ENCODE measurements at regions not wholly inside any gene's neighbourhood (a gene's known extent, or its start where the extent isn't known, plus 50 kb on each side); places are given as distances from the start of the nearest gene placed in this dataset.

DNA sequence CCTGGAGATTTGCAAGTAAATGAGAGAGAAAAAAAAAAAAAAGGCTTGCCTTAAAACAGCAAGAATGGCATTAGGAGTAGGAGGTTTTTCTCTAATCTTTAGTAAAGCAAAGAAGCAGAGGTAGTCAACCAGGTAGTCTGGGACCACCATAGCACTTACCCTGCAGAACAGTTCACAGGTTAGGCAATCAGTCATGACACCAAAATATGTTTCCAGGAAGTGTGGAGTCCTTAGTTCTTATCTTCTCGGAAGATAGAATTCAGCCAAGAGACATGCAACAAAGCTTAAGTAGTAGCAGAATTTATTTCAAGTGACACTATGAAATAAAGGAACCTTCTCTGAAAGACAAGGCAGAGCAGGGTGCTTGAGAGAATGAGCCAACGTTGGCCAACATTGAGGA is 295.8 kb downstream of the IPO8 start:
- POLR2A ChIA-PET: no interaction called here

DNA sequence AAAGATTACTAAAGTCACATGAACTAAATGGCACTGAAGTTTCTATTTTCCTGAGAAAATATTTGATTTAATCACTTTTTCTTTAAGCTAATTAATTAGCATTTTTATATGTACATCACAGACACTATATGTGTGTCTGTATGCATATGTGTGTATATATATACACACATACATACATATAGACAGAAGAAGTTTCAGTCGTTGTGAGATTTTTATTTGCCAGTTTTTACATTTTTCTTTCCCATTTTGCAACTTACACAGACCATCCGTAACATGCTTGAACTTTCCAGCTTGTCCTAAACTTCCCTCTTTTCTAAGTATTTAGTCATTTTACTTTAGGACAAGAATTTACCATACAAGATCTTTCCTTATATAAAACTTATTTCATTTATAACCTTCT is 299.1 kb downstream of the IPO8 start:
- Histone ChIP-seq H3K9me3 (ENCODE audit: control insufficient read depth, insufficient read depth, low read depth, low read length) (no peaks in the 10 kb centered on the region), H3K36me3 (ENCODE audit: control insufficient read depth in 2 of 2, insufficient read depth in 1 of 2, low read length in 2 of 2) (no peaks in the 10 kb centered on the region), H3K4me3 (ENCODE audit: low read depth, low read length) (no peak overlapping the region), H3K4me1 (ENCODE audit: control insufficient read depth, insufficient read depth, low read length) (no peaks in the 10 kb centered on the region), H3K27ac (ENCODE audit: extremely low read depth, low read depth, low read length) (no peak overlapping the region)
- ChIA-PET CTCF (no interaction called here), POLR2A (no interaction called here)
- TF ChIP-seq ZNF335 (tag by site-specific recombination; conservative IDR thresholded peaks at IDR 0.05) (no peak), ZBTB17 (tag by site-specific recombination; IDR thresholded peaks at IDR 0.05) (no peak), TRIM28 (IDR thresholded peaks at IDR 0.05; ENCODE audit: borderline replicate concordance, low read length) (peak; percentile 42; the same call in 1 of the 2 replicates), ZNF830 (tag by site-specific recombination; IDR thresholded peaks at IDR 0.05; ENCODE audit: low read depth) (no peak), REPIN1 (tag by site-specific recombination; IDR thresholded peaks at IDR 0.05; ENCODE audit: low read depth) (no peak), SETDB1 (IDR thresholded peaks at IDR 0.05; ENCODE audit: insufficient read length, low read length) (peak; percentile 92)

More for the DNA sequence above, 295.8 kb downstream of the IPO8 start:
- TF ChIP-seq, protein P1, sequence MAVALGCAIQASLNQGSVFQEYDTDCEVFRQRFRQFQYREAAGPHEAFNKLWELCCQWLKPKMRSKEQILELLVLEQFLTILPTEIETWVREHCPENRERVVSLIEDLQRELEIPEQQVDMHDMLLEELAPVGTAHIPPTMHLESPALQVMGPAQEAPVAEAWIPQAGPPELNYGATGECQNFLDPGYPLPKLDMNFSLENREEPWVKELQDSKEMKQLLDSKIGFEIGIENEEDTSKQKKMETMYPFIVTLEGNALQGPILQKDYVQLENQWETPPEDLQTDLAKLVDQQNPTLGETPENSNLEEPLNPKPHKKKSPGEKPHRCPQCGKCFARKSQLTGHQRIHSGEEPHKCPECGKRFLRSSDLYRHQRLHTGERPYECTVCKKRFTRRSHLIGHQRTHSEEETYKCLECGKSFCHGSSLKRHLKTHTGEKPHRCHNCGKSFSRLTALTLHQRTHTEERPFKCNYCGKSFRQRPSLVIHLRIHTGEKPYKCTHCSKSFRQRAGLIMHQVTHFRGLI (tag by site-specific recombination; IDR thresholded peaks at IDR 0.05): no peak
- TF ChIP-seq ZNF132 (tag by site-specific recombination; IDR thresholded peaks at IDR 0.05; ENCODE audit: borderline replicate concordance) (no peak), KLF16 (tag by site-specific recombination; IDR thresholded peaks at IDR 0.05) (no peak), ZNF221 (tag by site-specific recombination; IDR thresholded peaks at IDR 0.05; ENCODE audit: borderline replicate concordance) (no peak), ZNF830 (tag by site-specific recombination; IDR thresholded peaks at IDR 0.05; ENCODE audit: low read depth) (no peak), ZNF146 (tag by site-specific recombination; IDR thresholded peaks at IDR 0.05) (no peak)
- H3K9me3 ChIP-seq (ENCODE audit: control insufficient read depth, insufficient read depth, low read depth, low read length): no peaks in the 10 kb centered on the region
- no peaks in the 10 kb centered on the region for H3K36me3 ChIP-seq (ENCODE audit: control insufficient read depth in 2 of 2, insufficient read depth in 1 of 2, low read length in 2 of 2)
- H3K27ac ChIP-seq (ENCODE audit: extremely low read depth, low read depth, low read length): no peak overlapping the region
- H3K4me1 ChIP-seq (ENCODE audit: control insufficient read depth, insufficient read depth, low read length): no peaks in the 10 kb centered on the region
- CTCF ChIA-PET: no interaction called here
- no peak overlapping the region for H3K4me3 ChIP-seq (ENCODE audit: low read depth, low read length)

DNA sequence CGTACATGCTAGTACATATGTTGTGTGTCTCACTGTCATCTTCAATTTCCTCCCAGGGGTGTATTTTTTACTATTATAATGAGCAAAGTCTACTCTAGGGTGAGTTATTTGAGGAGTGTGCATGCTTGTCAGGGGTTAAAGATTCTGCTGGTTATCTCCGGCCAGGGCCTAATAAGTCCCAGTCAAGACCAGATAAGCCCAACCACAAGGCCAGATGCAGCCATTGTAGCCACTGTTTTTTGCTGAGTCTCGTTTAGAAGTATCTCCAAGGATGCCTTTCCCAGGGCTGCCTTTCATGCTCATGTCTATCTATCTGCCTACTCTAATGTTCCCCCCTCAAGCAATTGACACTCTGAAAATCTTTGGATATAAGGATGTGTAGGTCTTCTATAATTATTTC is 300.5 kb downstream of the IPO8 start:
- ChIA-PET POLR2A (no interaction called here), CTCF (interaction anchor here (0.6 kb wide), 1 partner anchor 412 kb away, joined by 3 read pairs; no protein-coding TSS in a partner anchor)
- Histone ChIP-seq H3K9me3 (ENCODE audit: control insufficient read depth, insufficient read depth, low read depth, low read length) (no peaks in the 10 kb centered on the region), H3K4me3 (ENCODE audit: low read depth, low read length) (no peak overlapping the region), H3K27ac (ENCODE audit: extremely low read depth, low read depth, low read length) (no peak overlapping the region), H3K4me1 (ENCODE audit: control insufficient read depth, insufficient read depth, low read length) (no peaks in the 10 kb centered on the region), H3K36me3 (ENCODE audit: control insufficient read depth in 2 of 2, insufficient read depth in 1 of 2, low read length in 2 of 2) (no peaks in the 10 kb centered on the region)
- no peak for TF ChIP-seq SP7 (tag by site-specific recombination; IDR thresholded peaks at IDR 0.05)
- no peak for TF ChIP-seq ZNF776 (tag by site-specific recombination; IDR thresholded peaks at IDR 0.05; ENCODE audit: borderline replicate concordance)
- TF ChIP-seq, protein P2, sequence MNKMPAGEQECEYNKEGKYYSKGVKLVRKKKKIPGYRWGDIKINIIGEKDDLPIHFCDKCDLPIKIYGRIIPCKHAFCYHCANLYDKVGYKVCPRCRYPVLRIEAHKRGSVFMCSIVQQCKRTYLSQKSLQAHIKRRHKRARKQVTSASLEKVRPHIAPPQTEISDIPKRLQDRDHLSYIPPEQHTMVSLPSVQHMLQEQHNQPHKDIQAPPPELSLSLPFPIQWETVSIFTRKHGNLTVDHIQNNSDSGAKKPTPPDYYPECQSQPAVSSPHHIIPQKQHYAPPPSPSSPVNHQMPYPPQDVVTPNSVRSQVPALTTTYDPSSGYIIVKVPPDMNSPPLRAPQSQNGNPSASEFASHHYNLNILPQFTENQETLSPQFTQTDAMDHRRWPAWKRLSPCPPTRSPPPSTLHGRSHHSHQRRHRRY (tag by site-specific recombination; IDR thresholded peaks at IDR 0.05): no peak
- TF ChIP-seq, protein P3, sequence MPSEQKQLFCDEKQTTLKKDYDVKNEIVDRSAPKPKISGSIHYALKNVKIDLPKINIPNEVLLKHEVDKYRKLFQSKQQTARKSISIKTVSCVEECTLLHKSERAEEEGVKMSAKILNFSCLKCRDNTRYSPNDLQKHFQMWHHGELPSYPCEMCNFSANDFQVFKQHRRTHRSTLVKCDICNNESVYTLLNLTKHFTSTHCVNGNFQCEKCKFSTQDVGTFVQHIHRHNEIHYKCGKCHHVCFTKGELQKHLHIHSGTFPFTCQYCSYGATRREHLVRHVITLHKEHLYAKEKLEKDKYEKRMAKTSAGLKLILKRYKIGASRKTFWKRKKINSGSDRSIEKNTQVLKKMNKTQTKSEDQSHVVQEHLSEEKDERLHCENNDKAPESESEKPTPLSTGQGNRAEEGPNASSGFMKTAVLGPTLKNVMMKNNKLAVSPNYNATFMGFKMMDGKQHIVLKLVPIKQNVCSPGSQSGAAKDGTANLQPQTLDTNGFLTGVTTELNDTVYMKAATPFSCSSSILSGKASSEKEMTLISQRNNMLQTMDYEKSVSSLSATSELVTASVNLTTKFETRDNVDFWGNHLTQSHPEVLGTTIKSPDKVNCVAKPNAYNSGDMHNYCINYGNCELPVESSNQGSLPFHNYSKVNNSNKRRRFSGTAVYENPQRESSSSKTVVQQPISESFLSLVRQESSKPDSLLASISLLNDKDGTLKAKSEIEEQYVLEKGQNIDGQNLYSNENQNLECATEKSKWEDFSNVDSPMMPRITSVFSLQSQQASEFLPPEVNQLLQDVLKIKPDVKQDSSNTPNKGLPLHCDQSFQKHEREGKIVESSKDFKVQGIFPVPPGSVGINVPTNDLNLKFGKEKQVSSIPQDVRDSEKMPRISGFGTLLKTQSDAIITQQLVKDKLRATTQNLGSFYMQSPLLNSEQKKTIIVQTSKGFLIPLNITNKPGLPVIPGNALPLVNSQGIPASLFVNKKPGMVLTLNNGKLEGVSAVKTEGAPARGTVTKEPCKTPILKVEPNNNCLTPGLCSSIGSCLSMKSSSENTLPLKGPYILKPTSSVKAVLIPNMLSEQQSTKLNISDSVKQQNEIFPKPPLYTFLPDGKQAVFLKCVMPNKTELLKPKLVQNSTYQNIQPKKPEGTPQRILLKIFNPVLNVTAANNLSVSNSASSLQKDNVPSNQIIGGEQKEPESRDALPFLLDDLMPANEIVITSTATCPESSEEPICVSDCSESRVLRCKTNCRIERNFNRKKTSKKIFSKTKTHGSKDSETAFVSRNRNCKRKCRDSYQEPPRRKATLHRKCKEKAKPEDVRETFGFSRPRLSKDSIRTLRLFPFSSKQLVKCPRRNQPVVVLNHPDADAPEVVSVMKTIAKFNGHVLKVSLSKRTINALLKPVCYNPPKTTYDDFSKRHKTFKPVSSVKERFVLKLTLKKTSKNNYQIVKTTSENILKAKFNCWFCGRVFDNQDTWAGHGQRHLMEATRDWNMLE (tag by site-specific recombination; conservative IDR thresholded peaks at IDR 0.05; ENCODE audit: low read depth): no peak
- TF ChIP-seq ZNF335 (tag by site-specific recombination; conservative IDR thresholded peaks at IDR 0.05): no peak
- TF ChIP-seq HOXC10 (CRISPR knock-in tag; IDR thresholded peaks at IDR 0.05): no peak
- no peak for TF ChIP-seq ZNF747 (tag by site-specific recombination; IDR thresholded peaks at IDR 0.05)
- no peak for TF ChIP-seq ZBTB1 (tag by site-specific recombination; IDR thresholded peaks at IDR 0.05)
- TF ChIP-seq GLIS1 (tag by site-specific recombination; IDR thresholded peaks at IDR 0.05): no peak
- no peak for TF ChIP-seq ZNF654 (tag by site-specific recombination; IDR thresholded peaks at IDR 0.05; ENCODE audit: low read depth)
- TF ChIP-seq OSR2 (tag by site-specific recombination; IDR thresholded peaks at IDR 0.05): no peak
- TF ChIP-seq ZNF341 (tag by site-specific recombination; IDR thresholded peaks at IDR 0.05; ENCODE audit: low read depth): no peak
- no peak for TF ChIP-seq BCL11A (tag by site-specific recombination; IDR thresholded peaks at IDR 0.05; ENCODE audit: low read depth)
- TF ChIP-seq, protein P4, sequence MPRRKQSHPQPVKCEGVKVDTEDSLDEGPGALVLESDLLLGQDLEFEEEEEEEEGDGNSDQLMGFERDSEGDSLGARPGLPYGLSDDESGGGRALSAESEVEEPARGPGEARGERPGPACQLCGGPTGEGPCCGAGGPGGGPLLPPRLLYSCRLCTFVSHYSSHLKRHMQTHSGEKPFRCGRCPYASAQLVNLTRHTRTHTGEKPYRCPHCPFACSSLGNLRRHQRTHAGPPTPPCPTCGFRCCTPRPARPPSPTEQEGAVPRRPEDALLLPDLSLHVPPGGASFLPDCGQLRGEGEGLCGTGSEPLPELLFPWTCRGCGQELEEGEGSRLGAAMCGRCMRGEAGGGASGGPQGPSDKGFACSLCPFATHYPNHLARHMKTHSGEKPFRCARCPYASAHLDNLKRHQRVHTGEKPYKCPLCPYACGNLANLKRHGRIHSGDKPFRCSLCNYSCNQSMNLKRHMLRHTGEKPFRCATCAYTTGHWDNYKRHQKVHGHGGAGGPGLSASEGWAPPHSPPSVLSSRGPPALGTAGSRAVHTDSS (tag by site-specific recombination; IDR thresholded peaks at IDR 0.05): no peak

Data from HEK293 (cell line).